CD14-positive monocyte (primary cell): ENCODE measurements at regions not wholly inside any gene's neighbourhood (a gene's known extent, or its start where the extent isn't known, plus 50 kb on each side); places are given as distances from the start of the nearest gene placed in this dataset.

Experiments used
- DNase-seq, 3 donors: peaks; one replicate each; pipeline ENCODE4 v3.0.0-alpha.2; 2011 to 2022
- H2AFZ ChIP-seq: 2 replicates; pipeline ENCODE4 v1.6.0; 2012; ENCODE audit warnings: mild to moderate bottlenecking, low read depth, low read length, inconsistent platforms; ENCODE audit not compliant: insufficient read depth, poor library complexity, severe bottlenecking
- H3K27ac ChIP-seq, 2 donors: 1 replicate in 1 of 2; 2 replicates in 1 of 2; pipeline ENCODE4 v1.5.1; 2012 to 2013; ENCODE audit warnings: low read length in 2 of 2, control low read depth in 1 of 2, inconsistent platforms in 1 of 2, low read depth in 1 of 2, mild to moderate bottlenecking in 1 of 2
- H3K27me3 ChIP-seq, 2 donors: one replicate each; pipeline versions ENCODE4 v1.6.0 to v1.6.1; 2011 to 2013; ENCODE audit warnings: low read length in 2 of 2; ENCODE audit not compliant: control insufficient read depth in 2 of 2, insufficient read depth in 2 of 2
- H3K36me3 ChIP-seq, 2 donors: replicated peaks in 1 of 2; 1 replicate in 1 of 2; 2 replicates in 1 of 2; pipeline versions ENCODE4 v1.5.1 to v1.6.1; 2012 to 2013; ENCODE audit warnings: low read length in 2 of 2, control low read depth in 1 of 2, inconsistent platforms in 1 of 2, mild to moderate bottlenecking in 1 of 2; ENCODE audit not compliant: insufficient read depth in 2 of 2, control insufficient read depth in 1 of 2
- H3K4me1 ChIP-seq, 2 donors: 1 replicate in 1 of 2; 2 replicates in 1 of 2; pipeline versions ENCODE4 v1.5.1 to v1.6.1; 2012 to 2013; ENCODE audit warnings: low read length in 2 of 2, control low read depth in 1 of 2, inconsistent platforms in 1 of 2, mild to moderate bottlenecking in 1 of 2, moderate library complexity in 1 of 2; ENCODE audit not compliant: insufficient read depth in 2 of 2, control insufficient read depth in 1 of 2
- H3K4me2 ChIP-seq: replicated peaks from 2 replicates; pipeline ENCODE3; 2012; ENCODE audit warnings: low read length, moderate library complexity, mild to moderate bottlenecking; ENCODE audit not compliant: poor library complexity, severe bottlenecking; ENCODE audit errors: extremely low read depth
- H3K4me3 ChIP-seq, 3 experiments: fragments of 200-600 bp in 1 of 3; sonication (generic) in 1 of 3; replicated peaks in 1 of 3; 1 replicate in 2 of 3; 2 replicates in 1 of 3; pipeline ENCODE4 v1.5.1; 2011 to 2013; ENCODE audit warnings: low read length in 3 of 3, mild to moderate bottlenecking in 3 of 3, control low read depth in 2 of 3, low read depth in 2 of 3, inconsistent platforms in 1 of 3, moderate library complexity in 1 of 3
- H3K79me2 ChIP-seq: 2 replicates; pipeline ENCODE4 v1.6.0; 2012; ENCODE audit warnings: mild to moderate bottlenecking, control low read depth, inconsistent platforms, low read length, moderate library complexity; ENCODE audit not compliant: insufficient read depth
- H3K9ac ChIP-seq: 2 replicates; pipeline ENCODE4 v1.6.0; 2017; ENCODE audit warnings: low read length, mild to moderate bottlenecking; ENCODE audit not compliant: insufficient read depth, poor library complexity, severe bottlenecking
- H3K9me3 ChIP-seq, 2 donors: replicated peaks in 1 of 2; 1 replicate in 1 of 2; 2 replicates in 1 of 2; pipeline versions ENCODE4 v1.5.1 to v1.6.1; 2012 to 2013; ENCODE audit warnings: low read length in 2 of 2, control low read depth in 1 of 2; ENCODE audit not compliant: control insufficient read depth in 1 of 2, insufficient read depth in 1 of 2
- H4K20me1 ChIP-seq: 2 replicates; pipeline ENCODE4 v1.6.0; 2012; ENCODE audit warnings: mild to moderate bottlenecking, low read length, control low read depth, moderate library complexity; ENCODE audit not compliant: insufficient read depth
- H3K27ac Mint-ChIP-seq, 7 donors: one replicate each; pipeline ENCODE4 v1.8.0; 2020; ENCODE audit warnings: mild to moderate bottlenecking in 7 of 7, mixed read lengths in 7 of 7, moderate library complexity in 6 of 7, inconsistent platforms in 2 of 7
- H3K27me3 Mint-ChIP-seq, 3 donors: one replicate each; pipeline ENCODE4 v1.8.0; 2021 to 2022; ENCODE audit warnings: low read depth in 3 of 3, mild to moderate bottlenecking in 3 of 3, mixed read lengths in 3 of 3, moderate library complexity in 3 of 3, inconsistent platforms in 1 of 3
- H3K36me3 Mint-ChIP-seq, 2 donors: one replicate each; pipeline ENCODE4 v1.8.0; 2020; ENCODE audit warnings: mixed read lengths in 2 of 2, inconsistent platforms in 1 of 2, mild to moderate bottlenecking in 1 of 2
- H3K4me1 Mint-ChIP-seq: one replicate; pipeline ENCODE4 v1.8.0; 2020; ENCODE audit warnings: mild to moderate bottlenecking, mixed read lengths
- H3K4me3 Mint-ChIP-seq, 2 donors: one replicate each; pipeline ENCODE4 v1.8.0; 2020; ENCODE audit warnings: mild to moderate bottlenecking in 2 of 2, mixed read lengths in 2 of 2, moderate library complexity in 1 of 2
- H3K9me3 Mint-ChIP-seq, 7 donors: one replicate each; pipeline ENCODE4 v1.8.0; 2020 to 2022; ENCODE audit warnings: mixed read lengths in 7 of 7, mild to moderate bottlenecking in 6 of 7, moderate library complexity in 6 of 7, inconsistent platforms in 2 of 7
- CTCF ChIP-seq: fragments of 200-600 bp; IDR thresholded peaks from one replicate; pipeline ENCODE4 v1.8.0; 2022; ENCODE audit warnings: antibody characterized with exemption, mild to moderate bottlenecking
- WGBS: methylation state at CpG from one replicate; pipeline ENCODE4 v1.1.5; 2013; ENCODE audit warnings: missing lambda C conversion rate; ENCODE audit not compliant: insufficient coverage; 5-methylcytosine and 5-hydroxymethylcytosine counted together
- intact Hi-C, 2 donors: fragments of 100-400 bp; cut with micrococcal nuclease; formaldehyde crosslinking; loops; one replicate each; pipeline versions ENCODE4 v1.15.0 to v1.15.1; 2023

DNA sequence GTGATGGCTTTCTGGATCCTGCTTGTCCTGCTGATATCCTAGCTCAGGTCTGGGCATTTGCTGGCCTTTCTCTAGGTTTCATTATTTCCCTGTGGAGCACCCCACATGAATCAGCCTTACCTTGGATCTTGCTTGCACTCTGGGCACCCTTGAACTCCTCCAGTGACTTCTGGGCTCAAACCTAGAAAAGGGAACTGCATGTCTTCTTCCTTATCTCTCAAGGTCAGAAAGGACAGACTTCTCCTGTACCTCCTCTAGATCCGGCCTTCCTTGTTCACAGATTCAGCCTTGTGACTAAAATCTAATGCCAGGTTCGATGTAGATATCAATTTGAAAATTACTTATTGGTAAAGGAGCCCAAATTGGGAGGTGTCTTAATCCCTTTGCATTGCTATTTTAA is 267.9 kb downstream of the PARP8 start:
- Histone ChIP-seq H3K9me3 (no peaks in the 10 kb centered on the region), H3K36me3 (no peaks in the 10 kb centered on the region), H3K4me1 (no peaks in the 10 kb centered on the region), H3K9ac (no peak overlapping the region), H3K79me2 (no peaks in the 10 kb centered on the region), H3K4me3 (no peak overlapping the region), H2AFZ (no peak overlapping the region), H3K27me3 (no peaks in the 10 kb centered on the region), H4K20me1 (no peaks in the 10 kb centered on the region), H3K27ac (no peak overlapping the region), H3K4me2 (no peak overlapping the region)
- Mint-ChIP-seq H3K36me3 (no peaks in the 10 kb centered on the region), H3K4me1 (no peaks in the 10 kb centered on the region), H3K27ac (no peak overlapping the region), H3K9me3 (peaks cover 0 to 9% (median 2%) of the 10 kb centered on the region in 7 donors), H3K4me3 (no peak overlapping the region), H3K27me3 (peaks cover 0 to 10% (median 7%) of the 10 kb centered on the region in 3 donors)
- TF ChIP-seq CTCF, result no peak
- intact Hi-C loops, result no loop called here
- no CpG with 5 or more reads among the region's 2 CpGs for WGBS
- no peak for DNase-seq

DNA sequence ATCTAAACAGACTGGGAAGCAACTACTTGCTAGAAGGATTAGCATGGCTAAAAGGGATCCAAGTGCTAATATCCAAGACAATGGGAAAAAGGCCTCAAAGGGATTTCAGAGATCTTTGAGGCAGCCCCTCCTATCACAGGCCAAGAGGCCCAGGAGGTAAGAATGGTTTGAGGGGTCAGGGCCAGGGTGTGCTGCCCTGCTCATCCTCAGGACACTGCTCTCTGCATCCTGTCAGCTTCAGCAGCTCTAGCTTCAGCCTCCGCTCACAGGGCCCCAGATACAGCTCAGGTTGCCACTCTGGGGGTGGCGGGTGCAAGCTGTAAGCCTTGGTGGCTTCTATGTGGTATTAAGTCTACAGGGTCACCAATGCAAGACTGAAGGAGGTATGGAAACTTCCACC is 278.7 kb downstream of the PARP8 start:
- no peak overlapping the region for H3K27ac Mint-ChIP-seq
- peaks cover 0 to 10% (median 6%) of the 10 kb centered on the region in 7 donors for H3K9me3 Mint-ChIP-seq
- DNase-seq, result no peak
- WGBS, result no CpG with 5 or more reads among the region's 2 CpGs
- no peaks in the 10 kb centered on the region for H3K27me3 ChIP-seq
- no peaks in the 10 kb centered on the region for H4K20me1 ChIP-seq
- H3K4me3 Mint-ChIP-seq, result no peak overlapping the region
- H3K4me1 Mint-ChIP-seq, result no peaks in the 10 kb centered on the region
- no peak overlapping the region for H3K9ac ChIP-seq
- H2AFZ ChIP-seq, result no peak overlapping the region
- peaks cover under 1 to 4% (median 2%) of the 10 kb centered on the region in 3 donors for H3K27me3 Mint-ChIP-seq
- TF ChIP-seq CTCF, result no peak
- H3K4me3 ChIP-seq, result no peak overlapping the region
- no peaks in the 10 kb centered on the region for H3K9me3 ChIP-seq
- no peaks in the 10 kb centered on the region for H3K4me1 ChIP-seq
- H3K36me3 Mint-ChIP-seq, result no peaks in the 10 kb centered on the region
- intact Hi-C loops, result no loop called here
- no peaks in the 10 kb centered on the region for H3K36me3 ChIP-seq
- no peaks in the 10 kb centered on the region for H3K79me2 ChIP-seq
- no peak overlapping the region for H3K4me2 ChIP-seq
- no peak overlapping the region for H3K27ac ChIP-seq
